CD4-positive, alpha-beta T cell treated with Interleukin-17A for 1 hour (primary cell): ENCODE measurements at regions not wholly inside any gene's neighbourhood (a gene's known extent, or its start where the extent isn't known, plus 50 kb on each side); places are given as distances from the start of the nearest gene placed in this dataset.

Experiments
- DNase-seq: peaks from one replicate; pipeline ENCODE4 v3.0.0-alpha.2; 2020

DNA sequence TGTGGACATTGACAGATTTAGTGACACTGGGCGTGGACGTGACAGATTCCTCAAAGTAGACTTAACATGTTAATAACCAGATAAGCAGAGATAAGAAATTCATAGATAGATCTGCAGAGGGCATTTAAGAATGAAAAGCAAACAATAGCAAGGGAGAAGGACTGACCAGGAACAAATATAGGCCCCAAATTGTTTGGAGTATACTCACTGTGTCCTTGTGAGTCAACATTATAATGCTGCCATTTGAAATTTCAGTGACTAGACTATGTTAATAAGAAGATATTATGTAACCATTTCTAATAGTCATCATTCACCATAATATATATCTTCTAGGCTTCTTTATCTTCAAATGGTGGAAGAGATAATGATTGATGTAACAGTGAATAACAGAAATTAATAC lies 78.1 kb upstream of the SLC38A11 start:
- DNase-seq = no peak

DNA sequence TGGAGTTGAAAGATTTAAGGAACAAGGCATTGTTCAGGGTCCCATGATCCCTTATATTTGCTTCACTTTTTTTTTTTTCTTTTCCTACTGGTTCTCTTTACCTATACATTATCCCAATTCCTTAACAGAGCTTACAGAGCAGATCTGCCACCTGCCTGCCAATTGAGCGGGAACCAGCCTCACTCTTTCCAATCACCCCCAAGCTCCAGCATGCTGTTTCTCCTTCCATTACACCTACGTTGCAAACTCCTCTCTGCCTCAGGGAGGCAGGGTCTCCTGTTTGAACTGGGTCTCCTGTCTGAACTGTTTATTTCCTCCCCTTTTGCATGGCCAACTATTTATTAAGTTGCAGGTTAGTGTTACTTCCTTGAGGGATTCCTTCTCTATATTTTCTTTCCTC lies 77.2 kb upstream of the SLC38A11 start:
- no peak for DNase-seq

DNA sequence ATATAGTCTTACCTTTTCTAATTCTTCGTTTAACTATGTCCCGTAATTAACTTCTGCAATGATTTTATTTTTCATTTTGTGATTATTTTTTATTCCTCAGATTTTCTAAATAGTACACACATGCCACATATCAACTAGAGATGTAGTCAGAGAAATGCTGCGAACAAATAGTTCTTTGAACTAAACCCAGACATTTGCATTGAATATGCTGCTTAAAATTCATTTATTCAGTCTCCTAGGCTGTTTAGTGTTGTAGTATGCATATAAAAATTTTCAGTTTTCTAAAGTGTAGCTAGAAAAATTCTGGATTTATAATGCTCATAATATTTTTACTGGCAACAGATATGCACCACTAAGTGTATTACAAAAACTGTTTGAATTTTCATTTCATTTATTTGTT lies 68.9 kb upstream of the SLC38A11 start:
- no peak for DNase-seq

DNA sequence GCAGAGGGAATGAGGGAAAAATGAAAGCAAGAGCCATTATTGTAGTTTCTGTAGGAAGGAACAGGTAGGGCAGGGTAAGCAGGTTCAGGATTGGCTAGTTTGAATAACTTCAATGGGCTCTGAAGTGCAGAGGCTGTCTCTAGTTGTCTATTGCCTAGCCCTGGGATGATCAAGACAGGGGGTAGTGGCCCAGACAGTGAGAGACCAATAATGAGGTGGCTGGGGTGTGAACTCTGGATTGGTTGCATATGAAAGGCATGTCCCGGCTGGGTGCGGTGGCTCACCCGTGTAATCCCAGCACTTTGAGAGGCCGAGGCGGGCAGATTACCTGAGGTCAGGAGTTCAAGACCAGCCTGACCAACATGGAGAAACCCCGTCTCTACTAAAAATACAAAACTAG lies 67.5 kb upstream of the SLC38A11 start:
- DNase-seq = no peak

DNA sequence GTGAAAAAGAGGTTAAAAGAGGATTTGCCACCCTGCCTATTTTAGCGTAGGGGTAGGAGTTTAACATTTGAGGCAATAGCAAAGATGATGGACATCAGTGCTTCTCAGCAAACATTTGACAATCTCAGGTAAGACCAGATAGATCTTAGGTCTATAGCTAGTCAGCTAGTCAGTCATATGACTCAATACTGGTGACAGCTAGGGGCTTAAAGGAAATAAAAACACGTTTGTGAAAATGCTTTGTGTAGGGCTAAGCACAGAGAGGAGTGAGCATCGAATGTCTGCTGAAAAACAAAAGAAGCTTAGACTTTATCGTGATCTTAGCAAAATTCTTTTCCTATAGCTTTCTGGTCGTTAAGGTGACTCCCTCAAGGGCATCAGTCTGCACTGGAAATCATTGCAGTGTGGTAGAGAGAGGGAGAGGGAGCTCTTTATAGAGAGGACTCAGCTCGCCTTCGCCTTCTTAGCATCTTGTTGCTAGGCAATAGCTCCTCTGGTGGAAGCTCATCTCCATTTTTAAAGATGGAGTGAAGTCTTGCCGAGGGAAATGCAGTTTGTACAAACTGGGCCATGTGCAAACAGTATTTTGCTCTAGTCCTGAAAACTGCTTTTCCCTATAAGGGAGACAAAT lies 62.8 kb upstream of the SLC38A11 start:
- DNase-seq = no peak

DNA sequence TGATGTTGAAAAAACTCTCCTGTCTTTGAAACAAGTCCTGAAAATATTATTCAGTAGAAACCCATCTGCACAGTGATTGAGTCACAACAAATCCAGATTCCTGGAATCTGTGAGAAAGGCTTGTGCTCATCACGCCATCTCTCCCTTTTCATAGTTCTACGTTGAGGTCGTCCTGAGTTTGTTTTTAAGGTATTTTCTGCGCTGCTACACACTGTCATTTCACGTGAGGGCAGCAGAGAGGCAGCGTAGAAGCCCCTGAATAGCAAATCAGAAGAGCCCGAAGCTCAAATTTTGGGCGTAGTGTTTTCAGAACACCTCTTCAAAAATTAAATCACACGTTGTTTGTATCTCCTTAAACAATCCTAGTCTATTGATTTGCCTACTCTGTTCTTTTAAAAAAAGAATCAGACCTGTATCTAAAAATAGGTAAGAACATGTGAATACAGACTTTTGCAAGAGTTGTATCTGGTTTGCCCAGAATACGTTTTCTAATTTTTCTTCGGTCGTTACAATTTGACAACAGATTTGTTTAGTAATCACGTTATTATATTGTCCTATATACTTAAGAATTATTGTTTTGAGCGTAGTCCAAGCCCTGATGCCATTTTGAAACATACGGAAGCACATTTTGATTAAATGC lies 61.6 kb upstream of the SLC38A11 start:
- DNase-seq = no peak

DNA sequence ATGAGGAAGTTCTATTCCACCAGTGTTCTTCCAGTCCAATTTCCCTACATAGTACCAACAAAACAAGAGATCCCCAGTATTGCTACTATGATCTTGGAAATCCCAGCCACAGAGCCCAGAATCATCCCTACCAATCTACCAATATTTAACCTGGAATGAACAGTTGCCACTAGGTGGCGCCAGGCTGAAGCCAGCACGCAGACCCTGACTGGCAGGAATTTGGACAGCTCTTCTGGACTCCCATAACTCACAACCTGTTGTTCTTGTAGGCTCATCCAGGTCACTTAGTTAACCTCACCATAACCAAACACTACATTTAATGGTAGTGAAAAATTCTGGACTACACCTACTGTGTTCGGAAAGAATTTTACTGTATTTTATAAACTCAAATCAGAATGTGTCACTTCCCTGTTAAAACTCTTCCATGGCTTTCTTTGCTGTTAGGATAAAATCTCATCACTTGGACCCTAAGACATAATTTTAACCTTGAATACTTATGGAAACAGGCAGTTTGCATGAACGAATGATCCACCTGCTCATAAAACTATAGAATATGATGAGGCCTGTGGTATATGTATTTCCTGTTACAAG lies 59.8 kb upstream of the SLC38A11 start:
- DNase-seq = peak; percentile 39

DNA sequence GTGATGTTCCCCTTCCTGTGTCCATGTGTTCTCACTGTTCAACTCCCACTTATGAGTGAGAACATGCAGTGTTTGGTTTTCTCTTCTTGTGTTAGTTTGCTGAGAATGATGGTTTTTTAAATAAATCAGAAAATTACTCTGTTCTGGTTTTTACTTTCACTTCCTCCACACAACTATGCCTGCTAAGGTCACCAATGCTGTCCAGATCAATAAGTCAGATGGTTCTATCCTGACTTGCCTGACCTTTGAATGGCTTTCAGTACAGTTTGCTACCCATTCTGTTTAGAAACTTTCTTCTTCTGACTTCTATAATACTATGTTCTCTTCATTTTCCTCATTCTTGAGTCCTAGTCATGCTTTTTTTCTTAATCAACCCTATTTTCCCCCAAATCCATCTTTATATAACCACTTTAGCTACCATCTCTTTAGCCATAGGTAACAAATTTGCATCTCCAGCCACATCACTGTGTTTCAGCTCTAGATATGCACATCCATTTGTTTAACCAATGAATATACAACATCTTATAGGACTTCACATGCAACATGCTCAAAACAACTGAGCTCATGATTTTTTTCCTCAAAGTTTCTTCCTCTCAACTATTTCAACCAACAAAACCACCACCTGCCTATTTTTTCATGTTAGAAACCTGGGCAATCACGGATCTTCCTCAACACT lies 58.8 kb upstream of the SLC38A11 start:
- DNase-seq = no peak

DNA sequence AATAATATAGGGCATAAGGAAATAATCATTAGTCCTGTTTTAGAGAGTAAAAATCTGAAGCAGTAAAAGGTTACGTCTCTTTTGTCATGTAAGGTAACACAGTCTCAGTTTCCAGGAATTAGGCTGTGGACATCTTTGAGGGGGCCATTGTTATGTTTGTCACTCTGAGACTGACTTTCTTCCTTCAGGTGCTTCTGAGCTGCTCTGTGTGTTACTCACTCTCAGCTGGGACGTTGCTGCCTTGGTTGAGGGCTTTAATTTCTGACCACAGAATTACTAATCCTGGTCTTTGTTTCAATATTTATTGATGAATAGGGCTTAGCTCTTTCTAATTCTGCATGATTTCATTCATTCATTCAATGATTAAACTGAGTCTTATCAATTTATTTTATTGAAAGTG lies 55.9 kb upstream of the SLC38A11 start:
- DNase-seq = no peak

DNA sequence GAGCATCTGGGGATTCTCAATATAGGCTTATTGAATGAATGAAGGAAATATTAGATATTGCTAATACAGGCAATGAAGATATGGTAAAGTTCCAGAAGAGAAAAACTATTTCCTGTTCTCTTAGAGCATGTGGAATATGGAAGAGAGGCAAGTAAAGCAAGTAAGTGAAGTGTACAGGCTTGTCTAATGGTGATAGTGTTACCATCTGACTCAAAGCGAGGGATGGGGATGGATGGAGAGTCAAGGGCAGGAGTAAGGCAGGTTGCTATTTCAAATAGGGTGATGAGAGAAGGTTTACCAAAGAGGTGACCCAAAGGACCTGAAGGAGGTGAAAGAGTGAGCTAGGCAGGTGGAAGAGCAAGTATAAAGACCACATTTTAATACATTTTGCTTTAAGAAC lies 55.2 kb upstream of the SLC38A11 start:
- DNase-seq = no peak

DNA sequence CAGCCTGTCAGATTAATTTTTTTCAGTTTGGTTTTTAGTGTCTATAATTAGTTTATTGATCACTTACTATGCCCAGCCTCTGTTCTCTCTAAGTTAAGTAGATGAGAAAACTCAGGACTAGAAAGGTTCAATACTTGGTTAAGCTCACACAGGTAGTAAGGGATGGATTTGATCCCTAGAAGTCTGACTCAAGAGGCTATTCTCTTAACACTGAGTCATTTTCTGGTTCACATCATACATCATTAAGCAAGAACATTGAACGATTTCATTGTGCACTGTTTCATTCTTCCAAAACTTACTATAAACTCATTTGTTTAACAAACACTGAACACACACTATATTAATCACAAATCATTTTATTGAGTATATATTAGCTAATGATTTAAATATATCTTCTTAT lies 54.1 kb upstream of the SLC38A11 start:
- no peak for DNase-seq

DNA sequence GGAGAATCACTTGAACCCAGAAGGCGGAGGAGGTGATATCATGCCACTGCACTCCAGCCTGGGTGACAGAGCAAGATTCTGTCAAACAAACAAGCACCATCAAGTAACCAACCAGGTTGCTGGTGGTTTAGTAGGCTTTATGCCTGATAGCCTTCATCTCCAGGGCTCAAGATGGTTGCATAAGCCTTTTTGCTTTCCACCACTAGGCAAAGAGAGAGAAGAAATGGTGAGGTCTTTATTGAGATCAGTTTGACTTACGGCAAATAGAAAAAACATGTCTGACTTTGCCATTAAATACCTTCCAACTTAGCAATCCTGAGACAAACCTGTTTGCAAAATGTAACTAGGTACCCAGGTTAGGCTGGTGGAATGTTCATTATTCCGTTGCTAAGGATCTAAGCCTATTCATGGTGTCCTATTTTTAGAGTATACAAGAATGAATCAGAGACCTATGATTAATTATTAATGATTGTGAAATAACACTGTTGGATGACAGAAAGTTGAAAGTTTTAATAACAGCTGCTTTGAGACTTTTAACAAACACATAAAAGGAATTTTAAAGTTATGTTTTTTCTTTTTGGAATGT lies 53.5 kb upstream of the SLC38A11 start:
- no peak for DNase-seq

DNA sequence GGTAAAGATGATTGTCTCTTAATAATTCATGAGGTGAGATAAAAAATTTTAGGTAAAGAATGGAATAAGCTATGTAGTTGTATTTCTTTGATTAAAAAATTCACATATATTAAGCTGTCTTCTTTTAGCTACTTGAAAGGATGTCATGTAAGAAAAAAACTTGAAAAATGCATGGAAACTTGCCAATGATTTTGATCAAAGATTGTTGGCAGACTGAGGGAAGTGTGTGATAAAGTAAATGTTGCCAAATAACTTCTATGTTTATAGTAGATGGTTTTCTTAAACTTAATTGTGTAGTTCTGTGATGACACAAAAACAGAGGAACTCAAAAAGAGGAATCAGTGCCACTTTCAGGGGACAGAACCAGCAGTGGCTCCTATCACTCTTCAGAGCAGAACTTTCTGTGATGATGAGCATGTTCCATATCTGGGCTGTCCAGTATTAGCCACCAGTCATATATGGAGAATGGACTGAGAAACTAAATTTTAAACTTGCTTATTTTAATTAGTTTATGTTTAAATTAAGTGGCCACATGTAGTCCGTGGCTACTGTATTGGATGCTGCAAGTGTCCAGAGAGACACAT lies 51.9 kb upstream of the SLC38A11 start:
- no peak for DNase-seq
